ENCODE measurements at regions not wholly inside any gene's neighbourhood (a gene's known extent, or its start where the extent isn't known, plus 50 kb on each side); places are given as distances from the start of the nearest gene placed in this dataset.

DNA sequence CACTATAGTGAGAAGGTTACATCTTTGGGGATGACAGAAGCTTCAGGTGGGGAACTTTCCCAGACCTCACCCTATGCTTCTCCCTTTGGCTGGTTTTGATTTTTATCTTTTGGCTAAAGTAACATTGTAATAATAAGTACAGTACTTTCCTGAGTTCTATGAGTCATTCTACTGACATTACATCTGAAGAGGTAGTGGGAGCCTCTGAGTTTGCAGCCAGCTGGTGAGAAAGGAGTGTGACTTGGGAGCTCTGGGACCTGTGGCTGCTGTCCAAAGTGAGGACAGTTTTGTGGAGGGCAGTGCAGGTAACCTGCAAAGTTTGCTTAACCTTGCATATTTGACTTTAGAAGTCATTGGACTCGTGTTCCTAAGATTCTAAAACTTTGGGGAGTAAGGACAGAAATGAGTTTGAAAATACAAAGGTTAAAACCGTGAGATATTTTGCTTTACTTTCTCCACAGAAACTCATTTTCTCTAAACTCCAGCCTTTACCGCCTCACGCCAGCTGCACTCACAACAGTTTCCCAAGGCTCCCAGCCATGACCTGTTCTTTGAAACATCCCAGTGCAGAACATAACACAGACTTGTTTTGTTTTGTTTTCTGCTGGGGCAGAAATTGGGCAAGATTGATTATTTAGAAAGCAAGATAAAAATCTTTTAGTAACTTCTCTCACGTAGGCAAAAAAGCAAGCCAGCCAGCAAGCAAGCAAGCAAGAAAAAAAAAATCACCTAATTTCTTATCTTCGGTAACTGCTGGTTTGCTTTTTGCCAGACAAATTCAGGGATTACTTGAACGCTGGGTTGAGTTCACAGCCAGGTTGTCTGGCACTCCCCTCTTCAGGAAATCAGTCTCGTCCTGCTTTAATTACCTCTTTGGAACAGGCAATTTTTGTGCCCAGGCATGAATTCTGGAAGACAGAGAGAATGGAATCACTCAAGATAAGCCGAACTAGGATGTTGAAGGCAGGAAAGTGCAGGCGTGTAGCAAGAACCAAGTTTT, 478.3 kb upstream of the ISX start:
- H3K27me3 ChIP-seq (ENCODE audit: control insufficient read depth, extremely low read depth, insufficient read depth, low read length) = no peaks in the 10 kb centered on the region
- H3K4me3 ChIP-seq (ENCODE audit: control insufficient read depth in 2 of 3, extremely low read depth in 1 of 3, insufficient read depth in 2 of 3, low read depth in 1 of 3, low read length in 3 of 3) = peak overlapping the region in 1 of 3 experiments; percentile 28
- TF ChIP-seq EZH2 (IDR thresholded peaks at IDR 0.05; ENCODE audit: low read length) = no peak
- TF ChIP-seq, protein P1, sequence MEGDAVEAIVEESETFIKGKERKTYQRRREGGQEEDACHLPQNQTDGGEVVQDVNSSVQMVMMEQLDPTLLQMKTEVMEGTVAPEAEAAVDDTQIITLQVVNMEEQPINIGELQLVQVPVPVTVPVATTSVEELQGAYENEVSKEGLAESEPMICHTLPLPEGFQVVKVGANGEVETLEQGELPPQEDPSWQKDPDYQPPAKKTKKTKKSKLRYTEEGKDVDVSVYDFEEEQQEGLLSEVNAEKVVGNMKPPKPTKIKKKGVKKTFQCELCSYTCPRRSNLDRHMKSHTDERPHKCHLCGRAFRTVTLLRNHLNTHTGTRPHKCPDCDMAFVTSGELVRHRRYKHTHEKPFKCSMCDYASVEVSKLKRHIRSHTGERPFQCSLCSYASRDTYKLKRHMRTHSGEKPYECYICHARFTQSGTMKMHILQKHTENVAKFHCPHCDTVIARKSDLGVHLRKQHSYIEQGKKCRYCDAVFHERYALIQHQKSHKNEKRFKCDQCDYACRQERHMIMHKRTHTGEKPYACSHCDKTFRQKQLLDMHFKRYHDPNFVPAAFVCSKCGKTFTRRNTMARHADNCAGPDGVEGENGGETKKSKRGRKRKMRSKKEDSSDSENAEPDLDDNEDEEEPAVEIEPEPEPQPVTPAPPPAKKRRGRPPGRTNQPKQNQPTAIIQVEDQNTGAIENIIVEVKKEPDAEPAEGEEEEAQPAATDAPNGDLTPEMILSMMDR (optimal IDR thresholded peaks at IDR 0.05 in 1 of 3, IDR thresholded peaks at IDR 0.05 in 1 of 3, conservative IDR thresholded peaks at IDR 0.05 in 1 of 3; ENCODE audit: extremely low read depth in 1 of 3, insufficient read depth in 2 of 3, low read length in 3 of 3) = no peak
- peak overlapping the region; percentile 2 for H2AFZ ChIP-seq (ENCODE audit: control insufficient read depth, low read length)
- no peaks in the 10 kb centered on the region for H3K9me1 ChIP-seq (ENCODE audit: control insufficient read depth, extremely low read depth, insufficient read depth, low read length)
- H3K4me1 ChIP-seq (ENCODE audit: control insufficient read depth, extremely low read depth, insufficient read depth, low read length) = peaks cover 4% of the 10 kb centered on the region
- peak overlapping the region; percentile 54 for H3K9ac ChIP-seq (ENCODE audit: control insufficient read depth, extremely low read depth, insufficient read depth, low read length)
- no peak for DNase-seq (ENCODE audit: low read depth, low spot score)
- dilution Hi-C loops (cut with MboI; ENCODE audit: extremely low pct_ligation_motif_present, low sequenced_read_pairs) = no loop called here
- H3K79me2 ChIP-seq (ENCODE audit: control insufficient read depth, insufficient read depth, low read length) = no peaks in the 10 kb centered on the region
- FAIRE-seq = peak; percentile 80
- H3K9me3 ChIP-seq (ENCODE audit: control insufficient read depth, low read depth, low read length) = no peaks in the 10 kb centered on the region
- no peaks in the 10 kb centered on the region for H4K20me1 ChIP-seq (ENCODE audit: control insufficient read depth, extremely low read depth, insufficient read depth, low read length)
- no peaks in the 10 kb centered on the region for H3K36me3 ChIP-seq (ENCODE audit: control insufficient read depth in 2 of 2, extremely low read depth in 1 of 2, insufficient read depth in 2 of 2, low read length in 2 of 2)
- H3K27ac ChIP-seq (ENCODE audit: control insufficient read depth, insufficient read depth, low read length) = peak overlapping the region; percentile 64
- peak overlapping the region; percentile 35 for H3K4me2 ChIP-seq (ENCODE audit: control insufficient read depth, extremely low read depth, insufficient read depth, low read depth, low read length)

DNA sequence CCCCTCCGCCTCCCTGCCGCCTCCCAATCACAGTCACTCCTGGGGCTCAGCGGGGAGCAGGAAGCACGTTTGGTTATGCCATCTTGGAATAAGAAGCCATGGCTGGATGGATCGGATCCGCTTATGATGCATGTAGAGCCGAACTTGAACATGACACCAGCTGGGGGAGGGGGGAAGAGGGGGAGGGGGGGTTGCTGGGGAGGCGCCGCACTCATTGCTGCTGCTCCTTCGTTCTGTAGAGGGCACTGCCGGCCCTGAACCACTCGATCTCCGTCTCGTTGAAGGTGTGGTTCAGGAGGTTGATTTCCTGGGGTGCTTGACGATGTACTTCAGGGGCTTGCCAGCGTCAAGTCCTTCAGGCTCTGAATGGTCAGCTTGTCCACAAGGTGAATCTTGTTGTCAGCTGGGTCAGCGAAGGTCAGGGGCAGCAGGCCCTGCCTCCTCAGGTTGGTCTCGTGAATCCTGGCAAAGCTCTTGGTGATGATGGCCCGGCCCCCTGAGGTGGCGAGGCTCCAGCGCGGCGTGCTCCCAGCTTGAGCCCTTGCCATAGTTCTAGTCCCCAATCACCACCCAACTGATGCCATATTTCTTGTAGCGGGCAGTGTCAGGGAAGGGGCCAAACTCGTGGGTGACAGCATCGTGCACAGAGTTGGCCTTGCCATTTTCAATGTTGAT, 476.9 kb upstream of the ISX start:
- no peaks in the 10 kb centered on the region for H3K9me1 ChIP-seq (ENCODE audit: control insufficient read depth, extremely low read depth, insufficient read depth, low read length)
- H3K27me3 ChIP-seq (ENCODE audit: control insufficient read depth, extremely low read depth, insufficient read depth, low read length) = no peaks in the 10 kb centered on the region
- H3K4me1 ChIP-seq (ENCODE audit: control insufficient read depth, extremely low read depth, insufficient read depth, low read length) = peaks cover 4% of the 10 kb centered on the region
- dilution Hi-C loops (cut with MboI; ENCODE audit: extremely low pct_ligation_motif_present, low sequenced_read_pairs) = no loop called here
- no peaks in the 10 kb centered on the region for H4K20me1 ChIP-seq (ENCODE audit: control insufficient read depth, extremely low read depth, insufficient read depth, low read length)
- no peak for FAIRE-seq
- no peak overlapping the region for H3K4me2 ChIP-seq (ENCODE audit: control insufficient read depth, extremely low read depth, insufficient read depth, low read depth, low read length)
- H3K36me3 ChIP-seq (ENCODE audit: control insufficient read depth in 2 of 2, extremely low read depth in 1 of 2, insufficient read depth in 2 of 2, low read length in 2 of 2) = no peaks in the 10 kb centered on the region
- H2AFZ ChIP-seq (ENCODE audit: control insufficient read depth, low read length) = no peak overlapping the region
- H3K79me2 ChIP-seq (ENCODE audit: control insufficient read depth, insufficient read depth, low read length) = no peaks in the 10 kb centered on the region
- H3K4me3 ChIP-seq (ENCODE audit: control insufficient read depth in 2 of 3, extremely low read depth in 1 of 3, insufficient read depth in 2 of 3, low read depth in 1 of 3, low read length in 3 of 3) = no peak overlapping the region
- no peak overlapping the region for H3K9ac ChIP-seq (ENCODE audit: control insufficient read depth, extremely low read depth, insufficient read depth, low read length)
- DNase-seq (ENCODE audit: low read depth, low spot score) = no peak
- no peak overlapping the region for H3K27ac ChIP-seq (ENCODE audit: control insufficient read depth, insufficient read depth, low read length)
- no peaks in the 10 kb centered on the region for H3K9me3 ChIP-seq (ENCODE audit: control insufficient read depth, low read depth, low read length)
- TF ChIP-seq, protein P1 (optimal IDR thresholded peaks at IDR 0.05 in 1 of 3, IDR thresholded peaks at IDR 0.05 in 1 of 3, conservative IDR thresholded peaks at IDR 0.05 in 1 of 3; ENCODE audit: extremely low read depth in 1 of 3, insufficient read depth in 2 of 3, low read length in 3 of 3) = peak in 1 of 3 experiments; percentile 39
- no peak for TF ChIP-seq EZH2 (IDR thresholded peaks at IDR 0.05; ENCODE audit: low read length)

All from keratinocyte (primary cell).